Peyer's patch (tissue), 4 donors: ENCODE measurements at regions not wholly inside any gene's neighbourhood (a gene's known extent, or its start where the extent isn't known, plus 50 kb on each side); places are given as distances from the start of the nearest gene placed in this dataset.

Experiments
- POLR2A ChIP-seq, 2 donors: fragments of 450-650 bp; IDR thresholded peaks; one replicate each; pipeline ENCODE4 v1.5.1; 2017; ENCODE audit warnings: antibody characterized with exemption in 2 of 2, mild to moderate bottlenecking in 2 of 2, moderate library complexity in 2 of 2
- TF ChIP-seq, protein P1 (sequence below), 6 experiments: fragments of 450-650 bp in 4 of 6; fragments of 200-600 bp in 2 of 6; sonication (generic) in 1 of 6; IDR thresholded peaks; one replicate each; pipeline ENCODE4 v1.5.1; 2017 to 2019; ENCODE audit warnings: antibody characterized with exemption in 6 of 6, mild to moderate bottlenecking in 3 of 6, moderate library complexity in 1 of 6

DNA sequence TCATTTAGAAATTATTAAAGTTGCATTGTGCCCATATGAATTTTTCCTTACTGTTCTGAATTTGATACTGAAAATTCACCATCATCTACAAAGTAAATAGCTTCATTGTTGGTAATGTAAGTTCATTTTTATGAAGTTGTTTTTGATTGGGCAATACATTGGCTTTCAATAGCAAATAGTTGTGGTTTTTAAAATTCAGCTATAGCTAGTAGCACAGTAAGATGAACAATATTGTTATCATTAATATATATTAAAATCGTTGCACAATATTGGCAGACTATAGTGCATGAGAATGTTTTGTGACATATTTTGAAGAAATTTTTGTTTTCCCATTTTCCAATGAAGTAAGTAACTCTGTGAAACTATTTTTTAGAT, 575.0 kb downstream of the PRKD1 start:
- TF ChIP-seq, protein P1, sequence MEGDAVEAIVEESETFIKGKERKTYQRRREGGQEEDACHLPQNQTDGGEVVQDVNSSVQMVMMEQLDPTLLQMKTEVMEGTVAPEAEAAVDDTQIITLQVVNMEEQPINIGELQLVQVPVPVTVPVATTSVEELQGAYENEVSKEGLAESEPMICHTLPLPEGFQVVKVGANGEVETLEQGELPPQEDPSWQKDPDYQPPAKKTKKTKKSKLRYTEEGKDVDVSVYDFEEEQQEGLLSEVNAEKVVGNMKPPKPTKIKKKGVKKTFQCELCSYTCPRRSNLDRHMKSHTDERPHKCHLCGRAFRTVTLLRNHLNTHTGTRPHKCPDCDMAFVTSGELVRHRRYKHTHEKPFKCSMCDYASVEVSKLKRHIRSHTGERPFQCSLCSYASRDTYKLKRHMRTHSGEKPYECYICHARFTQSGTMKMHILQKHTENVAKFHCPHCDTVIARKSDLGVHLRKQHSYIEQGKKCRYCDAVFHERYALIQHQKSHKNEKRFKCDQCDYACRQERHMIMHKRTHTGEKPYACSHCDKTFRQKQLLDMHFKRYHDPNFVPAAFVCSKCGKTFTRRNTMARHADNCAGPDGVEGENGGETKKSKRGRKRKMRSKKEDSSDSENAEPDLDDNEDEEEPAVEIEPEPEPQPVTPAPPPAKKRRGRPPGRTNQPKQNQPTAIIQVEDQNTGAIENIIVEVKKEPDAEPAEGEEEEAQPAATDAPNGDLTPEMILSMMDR (IDR thresholded peaks at IDR 0.05) = no peak
- TF ChIP-seq POLR2A (IDR thresholded peaks at IDR 0.05) = no peak
